WTC11 (cell line): ENCODE measurements at regions not wholly inside any gene's neighbourhood (a gene's known extent, or its start where the extent isn't known, plus 50 kb on each side); places are given as distances from the start of the nearest gene placed in this dataset.

ENCODE experiments used
- ATAC-seq: fragments of 200-7000 bp; cut with Tn5 transposase; 2 replicates; pipeline ENCODE4 v1.10.0; 2021; ENCODE audit warnings: mild to moderate bottlenecking, moderate library complexity
- CTCF ChIA-PET: fragments of 300-600 bp; sonication (Branson Sonifier 250); formaldehyde crosslinking; loops from one replicate; lab custom pipeline; 2021; ENCODE audit warnings: antibody characterized with exemption; lab: Charles Lee
- POLR2A ChIA-PET: fragments of 350-600 bp; sonication (Branson Sonifier 250); formaldehyde crosslinking; loops from one replicate; lab custom pipeline; 2021; ENCODE audit warnings: antibody characterized with exemption; lab: Charles Lee
- DNase-seq: peaks from one replicate; pipeline ENCODE4 v3.0.0; 2021; ENCODE audit warnings: low spot score
- H3K27ac Mint-ChIP-seq: 2 replicates; pipeline ENCODE4 v1.8.0; 2021; ENCODE audit warnings: mixed read lengths
- H3K27me3 Mint-ChIP-seq: 2 replicates; pipeline ENCODE4 v1.8.0; 2021; ENCODE audit warnings: low read depth, mild to moderate bottlenecking, moderate library complexity, mixed read lengths
- H3K36me3 Mint-ChIP-seq: 2 replicates; pipeline ENCODE4 v1.8.0; 2021; ENCODE audit warnings: mixed read lengths
- H3K4me1 Mint-ChIP-seq: 2 replicates; pipeline ENCODE4 v1.8.0; 2022; ENCODE audit warnings: mixed read lengths
- H3K4me3 Mint-ChIP-seq: 2 replicates; pipeline ENCODE4 v1.8.0; 2021; ENCODE audit warnings: mild to moderate bottlenecking, moderate library complexity, mixed read lengths
- H3K9me3 Mint-ChIP-seq: 2 replicates; pipeline ENCODE4 v1.8.0; 2021; ENCODE audit warnings: mixed read lengths
- AFF4 ChIP-seq: sonication (generic); formaldehyde crosslinking; IDR thresholded peaks from 2 replicates; pipeline ENCODE4 v1.8.1; 2023; ENCODE audit warnings: mild to moderate bottlenecking, missing genetic modification reagents, borderline replicate concordance
- CDX4 ChIP-seq: fragments of 250-450 bp; sonication (Bioruptor Pico); IDR thresholded peaks from 2 replicates; pipeline ENCODE4 v1.9.0; 2021; ENCODE audit warnings: moderate library complexity, mild to moderate bottlenecking, inconsistent platforms, borderline replicate concordance
- E2F5 ChIP-seq: sonication (generic); formaldehyde crosslinking; IDR thresholded peaks from 2 replicates; pipeline ENCODE4 v1.8.1; 2022; ENCODE audit warnings: mild to moderate bottlenecking, moderate library complexity, missing genetic modification reagents
- NFATC4 ChIP-seq: fragments of 250-450 bp; sonication (Bioruptor Pico); IDR thresholded peaks from 2 replicates; pipeline ENCODE4 v1.9.0; 2021; ENCODE audit warnings: mild to moderate bottlenecking
- NR1H2 ChIP-seq: sonication (generic); formaldehyde crosslinking; IDR thresholded peaks from 2 replicates; pipeline ENCODE4 v1.9.0; 2021; ENCODE audit warnings: mild to moderate bottlenecking, moderate library complexity, missing genetic modification reagents
- PRRX2 ChIP-seq: fragments of 250-450 bp; sonication (Bioruptor Pico); IDR thresholded peaks from 2 replicates; pipeline ENCODE4 v1.8.0; 2021; ENCODE audit warnings: mild to moderate bottlenecking
- TEAD1 ChIP-seq: sonication (generic); formaldehyde crosslinking; IDR thresholded peaks from 2 replicates; pipeline ENCODE4 v1.8.0; 2022; ENCODE audit warnings: mild to moderate bottlenecking, missing genetic modification reagents
- TEAD4 ChIP-seq: sonication (generic); formaldehyde crosslinking; IDR thresholded peaks from 2 replicates; pipeline ENCODE4 v1.8.0; 2022; ENCODE audit warnings: mild to moderate bottlenecking, missing genetic modification reagents
- USF2 ChIP-seq: sonication (generic); formaldehyde crosslinking; IDR thresholded peaks from 2 replicates; pipeline ENCODE4 v1.8.1; 2023; ENCODE audit warnings: mild to moderate bottlenecking, missing genetic modification reagents, moderate library complexity
- ZBTB43 ChIP-seq: sonication (generic); formaldehyde crosslinking; IDR thresholded peaks from 2 replicates; pipeline ENCODE4 v1.8.1; 2023; ENCODE audit warnings: mild to moderate bottlenecking, missing genetic modification reagents
- ZNF425 ChIP-seq: fragments of 250-450 bp; sonication (Bioruptor Pico); conservative IDR thresholded peaks from 2 replicates; pipeline ENCODE4 v1.9.0; 2021; ENCODE audit warnings: mild to moderate bottlenecking
- ZNF512 ChIP-seq: sonication (generic); formaldehyde crosslinking; IDR thresholded peaks from 2 replicates; pipeline ENCODE4 v1.8.1; 2022; ENCODE audit warnings: missing genetic modification reagents, borderline replicate concordance
- ZNF532 ChIP-seq: fragments of 250-450 bp; sonication (Bioruptor Pico); IDR thresholded peaks from 2 replicates; pipeline ENCODE4 v1.9.0; 2021; ENCODE audit warnings: mild to moderate bottlenecking, borderline replicate concordance

- Mint-ChIP-seq H3K4me1 (no peaks in the 10 kb centered on the region), H3K36me3 (peaks cover 33% of the 10 kb centered on the region), H3K9me3 (peaks cover 58% of the 10 kb centered on the region), H3K27me3 (no peaks in the 10 kb centered on the region; the same call in none of the 2 replicates), H3K27ac (no peak overlapping the region), H3K4me3 (no peak overlapping the region)
- ATAC-seq (no peak), DNase-seq (no peak)
- ChIA-PET POLR2A (no interaction called here), CTCF (no interaction called here)
- TF ChIP-seq USF2, result no peak
- no peak for TF ChIP-seq E2F5 (CRISPR knock-in tag)
- no peak for TF ChIP-seq CDX4
- TF ChIP-seq NFATC4, result no peak
- TF ChIP-seq ZNF532 (CRISPR knock-in tag), result no peak
- no peak for TF ChIP-seq NR1H2 (CRISPR knock-in tag)
- no peak for TF ChIP-seq ZNF425
- TF ChIP-seq ZNF512 (CRISPR knock-in tag), result no peak
- TF ChIP-seq TEAD1, result no peak
- TF ChIP-seq ZBTB43, result no peak
- TF ChIP-seq PRRX2, result no peak
- no peak for TF ChIP-seq TEAD4 (CRISPR knock-in tag)
- no peak for TF ChIP-seq AFF4 (CRISPR knock-in tag)
These were observed 114.4 kb upstream of the NTF3 start for GRCh38 chr12:5317556-5317955.
